ENCODE measurements at regions not wholly inside any gene's neighbourhood (a gene's known extent, or its start where the extent isn't known, plus 50 kb on each side); places are given as distances from the start of the nearest gene placed in this dataset.
"Not testable (repeated sequence)": the region's sequence is repeated elsewhere in the genome, so short reads cannot be mapped to it uniquely, and the experiment has no call there.

GRCh38 chr12:89833337-89834252 is 125.0 kb upstream of the ATP2B1 start:
- FAIRE-seq = no peak

- no peak for FAIRE-seq
These were observed 123.7 kb upstream of the ATP2B1 start for GRCh38 chr12:89832336-89832735.

- no peak for FAIRE-seq
These were observed 122.9 kb upstream of the ATP2B1 start for GRCh38 chr12:89831310-89832095.

GRCh38 chr12:89829434-89829975 is 120.9 kb upstream of the ATP2B1 start:
- FAIRE-seq = no peak

- no peak for FAIRE-seq
These were observed 119.9 kb upstream of the ATP2B1 start for GRCh38 chr12:89828575-89828974.

- no peak for FAIRE-seq
These were observed 119.0 kb upstream of the ATP2B1 start for GRCh38 chr12:89827592-89827991.

GRCh38 chr12:89826468-89826867 is 117.8 kb upstream of the ATP2B1 start:
- no peak for FAIRE-seq

GRCh38 chr12:89825591-89826449 is 117.2 kb upstream of the ATP2B1 start:
- FAIRE-seq = no peak

GRCh38 chr12:89824822-89825221 is 116.2 kb upstream of the ATP2B1 start:
- no peak for FAIRE-seq

- not testable (repeated sequence) for FAIRE-seq
These were observed 114.4 kb upstream of the ATP2B1 start for GRCh38 chr12:89822992-89823391.

- FAIRE-seq = no peak
These were observed 113.3 kb upstream of the ATP2B1 start for GRCh38 chr12:89821896-89822295.

GRCh38 chr12:89817501-89818226 is 109.0 kb upstream of the ATP2B1 start:
- no peak for FAIRE-seq

GRCh38 chr12:89815225-89815624 is 106.6 kb upstream of the ATP2B1 start:
- FAIRE-seq = no peak

GRCh38 chr12:89803412-89803811 is 94.8 kb upstream of the ATP2B1 start:
- no peak for FAIRE-seq

GRCh38 chr12:89801284-89801683 is 92.6 kb upstream of the ATP2B1 start:
- no peak for FAIRE-seq

GRCh38 chr12:89800435-89800834 is 91.8 kb upstream of the ATP2B1 start:
- no peak for FAIRE-seq

GRCh38 chr12:89799316-89799715 is 90.7 kb upstream of the ATP2B1 start:
- no peak for FAIRE-seq

- FAIRE-seq = no peak
These were observed 88.8 kb upstream of the ATP2B1 start for GRCh38 chr12:89797436-89797835.

GRCh38 chr12:89796798-89797382 is 88.3 kb upstream of the ATP2B1 start:
- no peak for FAIRE-seq

- no peak for FAIRE-seq
These were observed 85.3 kb upstream of the ATP2B1 start for GRCh38 chr12:89793946-89794345.

- no peak for FAIRE-seq
These were observed 82.6 kb upstream of the ATP2B1 start for GRCh38 chr12:89791286-89791685.

GRCh38 chr12:89789862-89790261 is 81.2 kb upstream of the ATP2B1 start:
- no peak for FAIRE-seq

Measured in G401.6 (cell line).